GM18517 (cell line): ENCODE measurements at regions not wholly inside any gene's neighbourhood (a gene's known extent, or its start where the extent isn't known, plus 50 kb on each side); places are given as distances from the start of the nearest gene placed in this dataset.

Experiments used
- ATAC-seq: cut with Tn5 transposase; IDR thresholded peaks from one replicate; pipeline ENCODE4 v1.9.1; 2021; ENCODE audit warnings: mild to moderate bottlenecking, moderate library complexity; ENCODE audit not compliant: unreplicated experiment

DNA sequence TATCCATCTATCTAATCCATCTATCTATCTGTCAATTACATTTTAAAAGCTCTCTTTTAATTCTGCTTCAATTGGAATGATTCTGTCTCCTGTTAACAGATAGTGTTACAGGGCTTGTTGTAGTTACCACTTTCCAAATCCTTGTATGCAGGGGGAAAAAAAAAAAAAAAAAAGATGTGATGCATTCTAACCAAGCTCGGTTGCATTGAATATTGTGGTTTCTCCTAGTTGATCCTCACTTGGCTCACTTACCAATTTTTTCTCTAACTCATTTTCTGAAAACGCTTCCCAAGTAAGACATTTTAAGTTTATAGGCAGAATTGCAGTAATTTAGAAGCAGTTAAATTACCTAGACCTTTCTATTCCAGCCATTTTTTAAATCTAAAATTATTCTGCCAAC is 327.9 kb upstream of the PITX2 start:
- no peak for ATAC-seq

DNA sequence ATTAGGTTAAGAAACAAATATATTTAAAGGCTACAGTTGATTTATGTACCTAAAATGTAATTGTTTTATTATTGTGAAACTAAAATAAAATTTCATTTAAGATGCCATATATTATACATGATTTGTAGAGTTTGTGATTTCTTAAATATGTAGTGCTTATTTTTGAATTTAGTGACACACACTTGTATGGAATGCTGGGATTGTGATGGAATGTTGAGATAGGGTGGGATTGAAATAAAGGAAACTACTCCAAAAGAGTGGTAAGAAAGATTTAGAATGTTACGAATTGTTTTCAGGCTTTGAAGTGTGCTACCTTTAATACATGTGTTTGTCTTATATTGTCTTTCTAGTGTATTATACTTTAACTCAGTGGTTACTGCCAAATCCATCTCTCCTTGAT is 330.3 kb upstream of the PITX2 start:
- no peak for ATAC-seq

DNA sequence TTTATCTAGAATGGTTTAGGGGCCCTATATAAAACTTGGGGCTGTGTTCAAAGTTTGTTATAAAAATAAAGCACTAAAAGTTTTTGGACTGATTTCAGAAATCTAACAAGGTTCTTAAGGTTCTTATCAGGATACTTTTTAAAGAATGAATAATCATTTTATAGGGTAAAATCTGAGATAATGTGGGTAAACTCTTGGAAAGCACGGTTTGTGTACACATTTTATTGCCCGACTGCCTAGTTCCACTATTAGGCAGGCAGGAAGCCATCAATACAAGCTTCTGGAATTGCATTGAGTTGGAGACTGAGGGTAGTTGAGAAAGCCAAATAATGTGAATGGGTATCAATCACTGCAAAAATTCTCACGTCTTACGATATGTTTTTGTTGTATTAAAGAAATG is 331.0 kb upstream of the PITX2 start:
- no peak for ATAC-seq

DNA sequence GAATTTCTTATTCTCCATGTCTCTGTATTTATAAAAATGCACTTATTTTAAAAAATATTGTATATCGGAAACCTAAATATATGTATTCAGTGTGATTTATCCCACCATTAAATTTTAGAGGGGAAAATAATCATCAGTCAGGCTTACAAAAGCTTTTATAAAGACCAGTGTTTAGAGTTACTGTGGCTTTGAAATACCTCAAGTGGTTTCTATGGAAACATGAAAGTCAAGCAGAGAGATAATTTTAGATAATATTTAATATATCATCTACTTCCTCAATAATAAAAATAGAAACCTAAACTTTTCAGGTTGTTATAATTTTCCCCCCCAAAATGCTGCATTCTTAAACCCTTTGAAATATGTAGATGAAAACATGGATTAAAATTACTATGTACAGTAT is 332.9 kb upstream of the PITX2 start:
- ATAC-seq, result no peak

DNA sequence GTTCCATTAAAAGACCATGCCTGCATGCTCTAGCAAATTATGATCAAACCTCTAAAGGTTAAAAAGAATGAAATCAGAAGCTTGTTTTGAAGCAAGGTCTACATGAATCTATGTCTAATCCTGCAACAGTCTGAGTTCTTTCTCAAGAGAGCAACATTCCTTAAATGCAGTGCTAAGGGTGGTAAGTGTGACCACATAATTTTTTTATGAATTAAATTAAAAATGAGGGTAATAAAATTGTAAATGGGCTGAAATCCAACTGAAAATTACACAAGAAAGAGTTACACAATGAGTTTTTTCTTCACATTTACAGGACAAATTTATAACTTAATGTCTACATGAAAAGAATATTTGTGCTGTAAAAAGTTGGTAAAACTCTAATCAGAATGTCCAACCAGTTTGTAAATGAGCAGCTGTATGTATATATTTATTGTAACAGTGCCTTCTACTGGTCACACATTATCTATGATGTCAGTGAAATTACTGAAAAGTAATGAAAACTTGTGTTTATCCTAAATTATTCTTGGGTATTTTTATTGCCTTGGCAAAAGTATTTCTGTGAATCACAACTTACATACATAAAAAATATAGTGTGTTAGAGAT is 336.3 kb upstream of the PITX2 start:
- no peak for ATAC-seq

DNA sequence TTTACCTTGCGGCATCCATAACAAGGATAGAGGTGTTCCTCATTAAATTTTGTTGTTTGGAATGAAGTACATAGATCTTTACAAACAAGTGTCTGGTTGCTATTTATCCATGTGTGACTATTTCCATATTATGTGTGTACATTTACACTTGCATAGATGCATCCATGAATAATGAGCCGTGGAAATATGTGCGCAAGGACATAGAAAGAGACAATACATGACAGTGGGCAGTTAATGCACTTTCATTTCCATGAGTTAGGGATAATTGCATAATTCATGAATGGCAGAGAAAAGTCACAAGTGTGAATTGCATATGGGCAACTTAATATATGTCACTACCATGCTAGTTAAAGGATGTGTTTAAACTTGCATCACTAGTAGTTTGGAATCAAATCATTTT is 338.2 kb upstream of the PITX2 start:
- ATAC-seq, result no peak

DNA sequence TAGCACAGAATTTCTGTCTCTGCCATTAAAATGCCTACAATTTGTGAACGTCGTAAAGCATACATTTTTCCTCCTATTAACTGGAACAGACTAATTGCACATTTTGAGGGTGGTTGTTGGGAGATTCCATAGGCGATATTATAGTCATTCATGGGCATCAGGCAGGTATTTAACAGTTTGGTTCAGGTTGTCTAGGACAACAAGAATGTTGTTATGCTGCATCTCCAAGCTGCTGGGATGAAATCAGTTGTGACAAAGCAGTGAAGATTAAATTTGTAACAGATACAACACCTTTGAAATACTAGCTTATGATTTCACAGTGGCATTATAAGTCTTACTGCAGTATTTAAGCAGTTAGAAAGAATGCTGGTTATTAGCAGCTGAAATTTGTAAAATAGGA is 339.7 kb upstream of the PITX2 start:
- ATAC-seq, result no peak

DNA sequence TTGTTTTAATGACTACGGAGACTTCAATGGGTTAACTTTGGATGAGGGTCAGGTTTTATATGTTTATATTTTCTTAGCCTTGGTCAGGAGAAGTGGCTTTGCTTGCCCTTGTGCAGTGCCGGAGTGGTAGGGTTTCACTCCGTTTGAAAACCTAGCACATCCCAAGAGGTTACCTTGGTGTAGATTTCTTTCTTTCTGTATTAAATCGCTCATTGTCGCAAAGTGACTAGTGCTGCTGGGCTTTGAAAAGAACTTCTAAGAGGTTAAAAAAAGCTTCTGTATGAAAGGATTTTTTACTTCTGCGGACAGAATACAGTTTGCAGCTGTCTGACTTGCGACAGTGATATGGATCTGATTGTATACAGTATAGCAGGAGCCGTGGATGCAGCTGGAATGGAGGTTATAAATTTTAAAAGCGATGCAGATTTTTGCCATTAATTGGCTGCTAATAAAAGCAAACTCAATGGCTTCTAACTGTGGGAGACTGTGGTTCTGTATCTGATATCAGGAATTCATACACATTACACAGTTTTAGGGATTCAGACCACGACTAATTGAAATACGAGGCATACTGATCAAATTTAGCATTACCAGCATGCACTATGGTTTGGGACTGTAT is 340.9 kb upstream of the PITX2 start:
- ATAC-seq, result no peak

DNA sequence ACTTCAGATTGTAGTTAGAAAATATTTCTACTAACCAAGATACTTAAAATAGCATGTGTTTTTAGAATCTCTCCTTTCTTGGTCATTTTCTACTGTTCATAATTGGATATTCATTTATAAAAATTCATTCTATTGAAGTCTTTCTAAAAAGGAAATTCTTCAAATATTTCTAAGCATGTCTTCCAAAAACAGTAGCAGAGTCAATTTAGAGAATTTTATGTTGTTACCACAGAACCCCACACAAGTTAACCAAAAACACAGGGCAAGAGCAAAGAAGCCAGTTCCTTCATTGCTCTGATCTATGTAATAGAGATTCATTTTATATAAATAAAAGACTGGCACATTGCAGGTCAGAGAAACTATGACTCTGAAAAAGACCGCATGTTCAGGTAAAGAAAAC is 345.1 kb upstream of the PITX2 start:
- ATAC-seq, result no peak

DNA sequence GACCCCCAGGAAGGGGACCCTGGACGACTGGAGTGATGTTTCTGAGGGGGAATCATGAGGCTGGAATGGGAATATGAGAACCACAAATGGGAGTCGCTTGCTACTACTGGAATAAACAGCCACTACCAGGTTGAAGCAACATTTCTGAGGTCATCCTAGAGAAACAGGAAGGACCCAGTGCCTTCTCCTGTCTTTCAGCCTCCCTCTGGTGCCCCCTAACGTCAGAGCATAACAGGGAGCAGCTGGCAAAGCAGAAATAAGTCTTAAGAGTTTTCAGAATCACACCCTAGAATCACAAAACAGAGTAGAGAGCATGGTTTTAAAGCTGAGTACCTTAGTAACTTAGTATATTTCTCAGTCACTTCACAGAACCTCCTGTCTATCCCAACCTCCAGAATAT is 347.8 kb upstream of the PITX2 start:
- no peak for ATAC-seq

DNA sequence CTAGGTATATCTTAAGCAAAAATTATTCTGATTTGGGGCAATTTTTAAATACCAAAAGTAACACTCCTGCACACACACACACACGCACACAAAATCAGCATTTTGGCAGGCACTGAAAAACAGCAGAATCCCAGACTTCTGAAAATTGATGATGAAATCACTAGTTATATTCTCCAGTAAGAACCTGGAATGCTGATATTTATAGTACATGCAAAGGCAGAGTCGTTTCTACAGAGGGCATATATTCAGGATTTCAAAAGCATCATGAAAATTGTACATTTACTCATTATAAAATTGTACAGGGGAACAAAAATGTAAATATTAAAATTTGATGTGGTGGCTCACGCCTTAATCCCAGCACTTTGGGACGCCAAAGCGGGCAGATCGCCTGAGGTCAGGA is 352.5 kb upstream of the PITX2 start:
- no peak for ATAC-seq

DNA sequence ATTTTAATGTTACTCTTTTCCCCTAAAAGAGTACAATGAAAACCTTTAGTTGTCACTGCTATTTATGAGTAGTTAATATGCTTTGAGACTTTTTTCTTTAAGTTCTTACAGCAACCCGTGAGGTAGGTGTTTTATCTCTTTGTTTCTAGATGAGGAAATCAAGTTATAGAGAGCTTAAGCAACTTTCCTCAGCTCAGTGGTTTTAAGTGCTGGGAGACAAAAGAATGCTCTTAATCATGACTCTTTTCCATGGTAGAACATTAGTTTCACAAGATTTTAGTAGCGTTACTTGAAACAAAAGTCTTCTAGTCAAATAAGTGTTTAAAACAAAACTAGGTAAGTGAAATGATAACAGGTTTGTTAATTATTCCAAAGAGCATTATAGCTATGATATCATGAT is 354.7 kb upstream of the PITX2 start:
- ATAC-seq, result no peak

DNA sequence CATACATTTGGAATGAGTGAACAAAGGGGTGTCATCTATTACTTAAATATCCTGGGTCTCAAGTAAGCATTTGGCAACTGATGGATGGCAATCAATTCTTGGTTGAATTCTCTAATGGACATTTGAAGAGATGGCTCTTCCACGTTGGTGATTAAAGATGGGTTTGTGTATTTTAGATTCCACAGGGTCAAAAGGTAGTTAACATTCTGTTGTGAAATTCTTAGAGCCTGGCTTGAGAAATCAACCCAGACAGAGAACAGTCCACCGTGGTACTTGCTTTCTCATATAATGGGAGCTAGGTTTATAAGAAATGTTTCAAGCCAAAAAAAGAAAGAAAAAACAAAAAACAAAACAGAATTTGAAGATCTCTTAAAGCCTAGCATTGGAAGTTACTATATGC is 355.9 kb upstream of the PITX2 start:
- no peak for ATAC-seq

DNA sequence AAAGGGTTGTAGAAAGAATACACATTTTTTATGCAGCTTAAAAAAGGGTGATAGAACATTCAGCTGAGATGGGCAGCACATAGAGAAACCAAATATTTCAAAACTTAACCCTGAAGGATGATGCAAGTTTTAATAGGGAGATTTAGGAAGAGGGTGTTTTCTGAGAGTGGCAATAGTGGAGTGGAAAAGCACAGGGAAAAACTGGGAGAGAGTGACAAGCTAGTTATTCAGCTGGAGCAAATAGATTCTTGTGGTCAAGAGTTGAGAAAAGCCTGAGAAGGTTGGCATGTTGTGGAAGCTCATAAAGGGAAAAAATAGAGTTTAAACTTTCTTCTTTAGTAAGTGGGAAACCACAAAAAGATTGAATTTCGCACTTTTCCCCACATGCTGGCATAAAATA is 359.6 kb upstream of the PITX2 start:
- no peak for ATAC-seq

DNA sequence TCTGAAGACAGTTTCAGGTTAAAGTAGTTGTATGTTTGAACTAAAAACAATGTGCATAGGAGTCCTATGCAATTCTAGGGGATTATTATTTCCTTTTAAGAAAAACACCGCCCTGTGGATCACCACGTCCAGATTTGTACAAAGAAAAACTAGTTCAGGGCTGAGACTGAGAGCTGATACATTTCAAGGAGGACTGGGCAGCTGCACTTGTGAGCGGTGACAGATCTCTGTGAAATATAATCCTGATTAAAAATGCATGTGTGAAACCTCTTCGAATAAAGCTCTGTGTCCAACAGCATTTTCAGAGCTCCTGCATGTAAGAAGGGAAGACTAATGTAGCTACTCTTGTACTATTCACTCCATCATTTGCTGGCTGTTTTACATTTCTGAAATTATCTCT is 365.8 kb upstream of the PITX2 start:
- ATAC-seq, result no peak

DNA sequence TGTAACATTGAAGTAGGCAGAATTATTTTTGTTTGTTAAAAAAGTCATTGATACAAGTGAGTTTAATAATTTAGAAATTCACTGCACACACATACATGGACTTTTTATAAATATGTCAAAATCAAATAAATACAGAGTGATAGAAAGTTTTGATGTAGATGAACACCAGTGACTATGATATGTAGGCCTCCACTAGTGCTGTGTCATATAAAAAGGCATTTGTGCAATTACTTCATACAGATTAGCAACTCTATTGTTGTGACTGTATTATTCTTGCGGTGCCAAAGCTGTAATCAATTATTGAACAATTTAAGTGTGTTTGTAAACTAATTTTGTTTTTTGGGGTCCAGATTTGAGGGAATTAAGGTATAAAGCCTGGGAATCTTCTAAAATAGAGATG is 366.2 kb upstream of the PITX2 start:
- no peak for ATAC-seq

DNA sequence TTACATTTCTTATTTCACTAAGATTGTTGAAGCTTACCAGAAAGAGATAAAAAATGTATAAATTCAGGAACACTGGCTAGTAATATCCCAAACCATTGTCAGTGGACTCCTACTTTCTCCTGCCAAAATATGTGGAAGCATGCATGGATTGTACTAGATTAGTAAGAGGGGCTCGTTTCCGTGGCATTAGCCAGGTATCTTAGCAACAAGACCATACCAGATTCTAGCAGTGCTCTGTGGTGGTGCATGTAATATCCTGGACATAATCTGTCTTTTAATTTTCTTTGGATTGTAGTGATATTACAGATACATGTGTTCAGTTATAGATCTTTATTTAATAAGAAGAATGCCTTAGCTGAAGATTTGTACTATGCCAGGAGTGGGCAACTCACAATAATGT is 371.9 kb upstream of the PITX2 start:
- no peak for ATAC-seq

DNA sequence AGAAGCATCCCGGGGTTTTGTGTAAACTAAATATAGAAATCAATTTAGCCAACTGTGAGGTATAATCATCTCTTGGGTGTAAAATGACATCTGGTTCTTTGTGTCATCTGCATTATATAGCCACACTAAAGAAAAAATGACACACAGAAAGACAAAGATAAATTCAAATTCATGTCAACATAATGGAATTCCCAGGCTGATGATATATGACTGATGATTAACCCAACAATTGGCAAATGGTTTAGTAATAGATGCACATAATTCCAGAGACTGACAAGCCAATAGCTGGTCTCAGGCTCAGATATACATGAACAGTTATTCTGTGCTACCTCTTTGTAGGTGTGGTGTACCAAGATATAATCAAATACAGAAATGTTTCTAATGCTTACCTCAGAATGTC is 375.4 kb upstream of the PITX2 start:
- ATAC-seq, result no peak

DNA sequence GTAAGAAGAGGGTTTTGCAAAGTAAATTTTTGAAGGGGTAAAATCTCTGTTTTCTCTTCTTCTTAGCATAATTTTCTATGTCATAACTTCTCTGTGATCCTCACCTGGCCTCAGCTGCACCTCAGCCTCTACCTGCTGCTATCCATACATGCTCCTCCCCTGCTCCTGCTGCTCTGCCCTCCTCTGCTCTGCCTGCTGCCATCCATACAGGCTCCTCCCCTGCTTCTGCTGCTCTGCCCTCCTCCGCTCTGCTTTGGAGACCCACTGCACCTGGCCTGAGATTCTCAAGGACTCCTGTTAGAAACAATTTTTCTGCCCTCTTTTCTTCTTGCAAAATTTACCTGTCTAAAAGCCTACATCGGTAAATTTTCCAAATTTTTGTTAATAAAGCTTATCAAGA is 388.6 kb upstream of the PITX2 start:
- ATAC-seq, result no peak

DNA sequence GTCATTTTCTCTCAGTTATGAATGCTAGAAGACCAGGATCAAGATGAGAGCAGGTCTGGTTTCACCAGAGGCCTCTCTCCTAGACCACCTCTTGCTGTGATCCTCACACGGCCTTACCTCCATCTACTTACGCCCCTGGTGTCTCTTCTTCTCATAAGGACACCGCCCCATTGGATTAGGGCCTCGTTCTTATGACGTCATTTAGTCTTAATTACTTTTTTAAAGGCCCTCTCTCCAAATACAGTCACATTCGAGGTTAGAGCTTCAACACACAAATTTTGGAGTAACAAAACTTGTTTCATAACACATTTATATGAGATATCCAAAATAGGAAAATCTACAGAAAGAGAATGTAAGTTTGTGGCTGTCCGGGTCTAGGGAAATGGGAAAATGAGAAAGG is 391.0 kb upstream of the PITX2 start:
- ATAC-seq, result no peak

DNA sequence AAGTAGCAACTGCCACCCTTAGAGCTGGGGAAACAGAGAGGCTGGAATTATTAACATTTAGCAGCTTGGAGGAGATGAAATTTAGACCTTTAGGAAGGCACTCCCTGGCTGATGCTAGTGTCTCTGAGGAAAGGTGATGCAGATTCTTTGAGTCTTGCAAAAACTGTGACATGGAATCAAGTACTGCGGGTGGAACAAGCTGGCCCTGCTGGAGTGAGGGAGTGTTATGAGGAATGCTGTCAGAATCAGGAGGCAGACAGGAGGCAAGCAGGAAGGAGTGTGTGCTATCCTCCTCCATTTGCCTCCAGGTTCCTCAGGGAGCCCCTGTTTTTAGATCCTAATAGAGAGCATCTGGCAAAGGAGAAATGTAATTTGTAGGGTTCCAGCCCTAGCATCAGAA is 391.7 kb upstream of the PITX2 start:
- ATAC-seq, result no peak

DNA sequence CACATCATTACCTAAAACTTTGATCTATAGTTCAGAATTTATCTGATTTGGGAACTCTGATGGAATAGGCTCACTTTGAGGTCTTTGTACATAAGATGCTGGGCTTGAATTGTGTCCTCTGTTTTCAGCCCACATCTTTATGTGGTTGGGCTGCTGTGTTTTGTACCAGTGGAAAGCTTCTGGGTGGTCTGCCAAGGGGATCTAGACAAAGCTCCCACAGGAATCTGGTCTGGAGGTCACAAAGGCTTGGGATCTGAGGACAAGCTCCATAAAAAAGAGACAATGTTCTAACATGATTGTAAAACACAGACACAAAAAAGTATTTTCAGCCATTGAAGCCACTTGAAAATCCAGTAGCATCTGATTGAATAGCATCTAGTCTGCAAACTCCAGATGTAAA is 393.5 kb upstream of the PITX2 start:
- no peak for ATAC-seq

DNA sequence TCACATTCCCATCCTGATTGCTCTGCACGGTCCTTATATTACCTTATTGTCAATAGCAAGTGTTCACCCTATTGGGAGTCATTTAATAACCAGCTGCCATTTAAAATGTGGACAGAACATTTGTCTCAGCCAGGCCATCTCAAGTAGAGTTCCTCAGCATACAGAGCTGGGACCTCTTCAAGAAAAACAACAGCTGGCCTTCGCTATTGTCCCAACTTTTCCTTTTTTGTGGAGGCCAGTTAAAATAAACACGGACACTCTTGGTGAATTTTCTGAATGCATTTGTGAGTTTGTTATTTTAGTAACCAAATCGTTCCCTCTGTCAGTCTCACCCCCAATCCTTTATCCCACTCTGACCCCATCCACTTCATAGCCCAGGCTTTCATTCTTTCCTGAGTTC is 395.3 kb upstream of the PITX2 start:
- no peak for ATAC-seq
